GM12878 (cell line): ENCODE measurements at regions not wholly inside any gene's neighbourhood (a gene's known extent, or its start where the extent isn't known, plus 50 kb on each side); places are given as distances from the start of the nearest gene placed in this dataset. TPM values are rescaled to one million over a fixed set of nuclear protein-coding genes. Genes with fewer than 3 reads are reported as not detected.

Experiments
- small RNA-seq: library from RNA; depleted of rRNA; stranded (forward); fragments of <200 nt; gene quantifications from one replicate; pipeline ENCODE3, GENCODE V24; 2014

Small RNA genes in the stretch of these regions (small RNA-seq; reads per million reads assigned to genes)
- gene AL360157.1: not detected
